Gastroesophageal sphincter (tissue), 3 donors: ENCODE measurements at regions not wholly inside any gene's neighbourhood (a gene's known extent, or its start where the extent isn't known, plus 50 kb on each side); places are given as distances from the start of the nearest gene placed in this dataset.

ENCODE experiments used
- EP300 ChIP-seq: sonication (generic); formaldehyde crosslinking; IDR thresholded peaks from one replicate; pipeline ENCODE4 v1.6.1; 2017; ENCODE audit warnings: antibody characterized with exemption, mild to moderate bottlenecking
- TF ChIP-seq, protein P1 (sequence below), 4 experiments: fragments of 200-600 bp in 2 of 4; fragments of 450-650 bp in 2 of 4; sonication (generic) in 1 of 4; IDR thresholded peaks; one replicate each; pipeline ENCODE4 v1.5.1; 2017 to 2019; ENCODE audit warnings: antibody characterized with exemption in 4 of 4, mild to moderate bottlenecking in 2 of 4, moderate library complexity in 2 of 4

DNA sequence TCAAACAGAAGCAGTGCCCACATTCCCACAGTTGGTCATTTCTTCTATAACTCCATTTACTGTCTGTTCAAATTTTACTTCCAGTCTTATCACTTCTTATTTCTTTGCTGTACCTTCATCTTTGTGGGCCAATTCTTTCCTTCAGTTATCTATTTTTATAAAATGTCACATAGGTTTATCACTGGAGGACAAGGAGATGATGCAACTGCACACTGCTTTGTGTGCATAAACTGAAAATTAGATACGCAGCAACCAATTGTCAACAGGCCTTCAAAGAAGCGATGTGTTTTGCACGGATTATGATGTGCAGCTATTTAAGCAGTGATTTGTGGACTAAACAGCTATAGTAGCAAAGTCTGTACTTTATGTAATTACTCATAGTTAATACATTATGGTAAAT lies 726.8 kb upstream of the GCFC2 start:
- TF ChIP-seq, protein P1, sequence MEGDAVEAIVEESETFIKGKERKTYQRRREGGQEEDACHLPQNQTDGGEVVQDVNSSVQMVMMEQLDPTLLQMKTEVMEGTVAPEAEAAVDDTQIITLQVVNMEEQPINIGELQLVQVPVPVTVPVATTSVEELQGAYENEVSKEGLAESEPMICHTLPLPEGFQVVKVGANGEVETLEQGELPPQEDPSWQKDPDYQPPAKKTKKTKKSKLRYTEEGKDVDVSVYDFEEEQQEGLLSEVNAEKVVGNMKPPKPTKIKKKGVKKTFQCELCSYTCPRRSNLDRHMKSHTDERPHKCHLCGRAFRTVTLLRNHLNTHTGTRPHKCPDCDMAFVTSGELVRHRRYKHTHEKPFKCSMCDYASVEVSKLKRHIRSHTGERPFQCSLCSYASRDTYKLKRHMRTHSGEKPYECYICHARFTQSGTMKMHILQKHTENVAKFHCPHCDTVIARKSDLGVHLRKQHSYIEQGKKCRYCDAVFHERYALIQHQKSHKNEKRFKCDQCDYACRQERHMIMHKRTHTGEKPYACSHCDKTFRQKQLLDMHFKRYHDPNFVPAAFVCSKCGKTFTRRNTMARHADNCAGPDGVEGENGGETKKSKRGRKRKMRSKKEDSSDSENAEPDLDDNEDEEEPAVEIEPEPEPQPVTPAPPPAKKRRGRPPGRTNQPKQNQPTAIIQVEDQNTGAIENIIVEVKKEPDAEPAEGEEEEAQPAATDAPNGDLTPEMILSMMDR (IDR thresholded peaks at IDR 0.05), result no peak
- TF ChIP-seq EP300, result no peak
